ENCODE measurements at regions not wholly inside any gene's neighbourhood (a gene's known extent, or its start where the extent isn't known, plus 50 kb on each side); places are given as distances from the start of the nearest gene placed in this dataset.

DNA sequence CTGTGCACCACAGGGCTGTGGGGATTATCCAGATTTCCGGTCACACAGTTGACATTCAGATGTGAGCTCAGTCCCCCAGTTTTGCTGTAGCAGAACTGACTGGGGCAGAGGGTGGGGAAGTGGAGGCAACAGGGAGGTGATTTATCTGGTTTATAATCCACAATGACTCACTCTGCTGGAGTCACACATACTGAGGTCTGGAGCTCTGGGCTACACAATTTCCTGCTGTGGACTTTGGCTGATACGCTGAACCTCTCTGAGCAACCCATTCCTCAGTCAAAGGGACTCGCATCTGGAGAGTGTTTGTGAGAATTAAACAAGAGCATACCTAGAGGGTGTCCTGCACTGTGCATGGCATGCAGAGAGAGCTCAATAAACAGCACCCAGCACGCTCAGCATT is 64.8 kb upstream of the PLPP4 start:
- intact Hi-C loops (cut with DNase I) = no loop called here
- no peak for DNase-seq

GRCh38 chr10:120392671-120393079 is 64.4 kb upstream of the PLPP4 start:
- intact Hi-C loops (cut with DNase I) = no loop called here

GRCh38 chr10:120394446-120394845 is 62.6 kb upstream of the PLPP4 start:
- no peak for DNase-seq
- intact Hi-C loops (cut with DNase I) = no loop called here

More at GRCh38 chr10:120392671-120393079, 64.4 kb upstream of the PLPP4 start:
- DNase-seq = no peak

DNA sequence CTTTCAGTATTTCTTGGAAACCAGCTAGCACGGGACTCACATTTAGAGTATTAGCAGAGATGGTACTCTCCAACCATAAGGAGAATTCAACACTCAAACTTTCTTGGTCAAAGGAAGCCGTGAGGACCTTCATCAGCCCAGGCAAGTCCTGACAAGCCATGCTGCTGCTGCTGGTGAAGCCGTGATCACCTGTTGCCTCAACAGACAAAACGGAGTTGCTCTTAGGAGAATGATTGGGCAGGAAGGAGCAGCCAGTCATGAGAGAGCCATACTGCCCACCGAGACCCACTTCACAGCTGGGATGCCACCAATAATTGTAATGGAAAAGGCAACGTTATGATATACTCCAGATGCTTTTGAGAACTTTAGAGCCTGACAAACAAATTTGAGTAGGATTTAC is 60.8 kb upstream of the PLPP4 start:
- intact Hi-C loops (cut with DNase I) = no loop called here
- DNase-seq = no peak

DNA sequence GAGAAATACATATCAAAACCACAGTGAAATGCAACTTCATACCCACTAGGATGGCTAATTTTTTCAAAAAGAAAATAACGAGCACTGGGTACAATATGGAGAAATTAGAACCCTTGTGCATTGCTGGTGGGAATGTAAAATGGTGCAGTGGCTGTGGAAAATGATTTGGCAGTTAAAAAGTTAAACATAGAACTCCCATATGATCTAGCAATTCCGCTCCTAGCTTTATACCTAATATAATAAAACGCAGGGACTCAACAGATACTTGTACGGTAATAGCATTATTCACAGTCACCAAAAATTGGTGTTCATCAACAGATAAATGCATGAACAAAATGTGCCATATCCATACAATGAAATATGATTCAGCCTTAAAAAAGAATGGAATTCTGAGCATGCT is 58.8 kb upstream of the PLPP4 start:
- intact Hi-C loops (cut with DNase I) = no loop called here
- DNase-seq = no peak

- no peak for DNase-seq
- intact Hi-C loops (cut with DNase I) = no loop called here
Observed at GRCh38 chr10:120400601-120401000, 56.4 kb upstream of the PLPP4 start.

DNA sequence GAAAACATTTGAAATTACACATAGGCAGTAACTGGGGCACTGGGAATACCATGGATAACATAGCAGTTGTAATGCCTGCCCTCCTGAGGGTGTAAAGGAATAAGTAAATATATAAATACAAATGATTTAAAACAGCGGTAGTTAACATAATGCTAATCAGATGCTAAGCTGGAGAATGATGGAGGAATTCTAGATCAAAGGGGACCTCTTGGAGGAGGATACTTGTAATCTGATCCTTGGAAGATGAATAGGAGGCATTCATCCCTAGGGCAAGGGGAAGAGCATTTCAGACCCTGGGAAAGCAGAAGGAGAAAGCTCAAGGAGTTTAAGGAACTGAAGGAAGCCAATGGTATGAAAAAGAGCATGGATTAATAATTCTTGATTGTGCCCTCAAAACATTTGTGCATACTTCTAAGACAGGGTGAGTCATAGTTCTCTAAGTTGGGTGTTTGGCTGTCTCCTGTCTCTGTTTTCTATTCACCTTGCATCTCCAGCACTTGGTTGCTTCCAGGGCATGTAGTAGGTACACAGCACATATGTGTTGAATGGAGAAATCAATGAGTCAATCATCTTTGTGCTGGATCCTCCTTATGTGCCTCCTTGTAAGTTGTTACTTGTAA is 54.8 kb upstream of the PLPP4 start:
- DNase-seq = no peak
- intact Hi-C loops (cut with DNase I) = no loop called here

DNA sequence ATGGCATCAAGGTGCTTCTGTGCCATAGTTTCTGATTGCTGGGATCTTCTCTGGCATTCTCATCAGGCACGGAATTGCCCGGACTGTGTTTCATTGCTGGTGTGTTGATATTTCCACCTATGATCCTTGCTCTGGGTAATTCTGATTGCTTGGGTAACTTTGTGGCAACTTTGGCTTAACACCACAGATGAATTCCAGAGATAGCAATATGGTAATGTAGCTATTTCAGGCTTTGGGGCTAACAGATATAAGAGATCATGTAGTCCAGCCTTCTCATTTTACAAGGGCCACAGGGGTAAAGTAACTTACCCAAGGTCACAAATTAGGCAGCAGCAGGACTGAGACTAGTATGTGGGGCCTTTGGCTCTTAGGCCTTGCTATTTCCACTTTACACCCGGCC is 53.9 kb upstream of the PLPP4 start:
- intact Hi-C loops (cut with DNase I) = no loop called here
- DNase-seq = no peak

GRCh38 chr10:120406376-120406775 is 50.7 kb upstream of the PLPP4 start:
- intact Hi-C loops (cut with DNase I) = no loop called here
- no peak for DNase-seq
